ENCODE measurements at regions not wholly inside any gene's neighbourhood (a gene's known extent, or its start where the extent isn't known, plus 50 kb on each side); places are given as distances from the start of the nearest gene placed in this dataset.

GRCh38 chr6:11403035-11403601, 134.4 kb upstream of the TMEM170B start:
- TF ChIP-seq, protein P1, sequence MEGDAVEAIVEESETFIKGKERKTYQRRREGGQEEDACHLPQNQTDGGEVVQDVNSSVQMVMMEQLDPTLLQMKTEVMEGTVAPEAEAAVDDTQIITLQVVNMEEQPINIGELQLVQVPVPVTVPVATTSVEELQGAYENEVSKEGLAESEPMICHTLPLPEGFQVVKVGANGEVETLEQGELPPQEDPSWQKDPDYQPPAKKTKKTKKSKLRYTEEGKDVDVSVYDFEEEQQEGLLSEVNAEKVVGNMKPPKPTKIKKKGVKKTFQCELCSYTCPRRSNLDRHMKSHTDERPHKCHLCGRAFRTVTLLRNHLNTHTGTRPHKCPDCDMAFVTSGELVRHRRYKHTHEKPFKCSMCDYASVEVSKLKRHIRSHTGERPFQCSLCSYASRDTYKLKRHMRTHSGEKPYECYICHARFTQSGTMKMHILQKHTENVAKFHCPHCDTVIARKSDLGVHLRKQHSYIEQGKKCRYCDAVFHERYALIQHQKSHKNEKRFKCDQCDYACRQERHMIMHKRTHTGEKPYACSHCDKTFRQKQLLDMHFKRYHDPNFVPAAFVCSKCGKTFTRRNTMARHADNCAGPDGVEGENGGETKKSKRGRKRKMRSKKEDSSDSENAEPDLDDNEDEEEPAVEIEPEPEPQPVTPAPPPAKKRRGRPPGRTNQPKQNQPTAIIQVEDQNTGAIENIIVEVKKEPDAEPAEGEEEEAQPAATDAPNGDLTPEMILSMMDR (IDR thresholded peaks at IDR 0.05), result no peak
- TF ChIP-seq POLR2A (IDR thresholded peaks at IDR 0.05), result no peak

All from lower leg skin (tissue), 3 donors.